A549 (cell line): ENCODE measurements at regions not wholly inside any gene's neighbourhood (a gene's known extent, or its start where the extent isn't known, plus 50 kb on each side); places are given as distances from the start of the nearest gene placed in this dataset.

Source experiments
- BHLHE40 ChIP-seq: IDR thresholded peaks from 2 replicates; pipeline ENCODE4 v1.6.1; 2012; ENCODE audit warnings: low read depth, low read length, inconsistent platforms
- EP300 ChIP-seq, 2 experiments: fragments of >200 bp; sonication (Bioruptor Twin); formaldehyde crosslinking; IDR thresholded peaks; 2 replicates in 1 of 2; 3 replicates in 1 of 2; pipeline ENCODE4 v1.6.1; 2016 to 2017
- FOSL2 ChIP-seq, 2 experiments: fragments of 450-650 bp in 1 of 2; fragments of >200 bp in 1 of 2; sonication (Bioruptor Twin) in 1 of 2; formaldehyde crosslinking; IDR thresholded peaks; 2 replicates each; pipeline versions ENCODE4 v1.5.0 to v1.6.1; 2016 to 2020; ENCODE audit warnings: mild to moderate bottlenecking in 1 of 2, moderate library complexity in 1 of 2
- GATA3 ChIP-seq: IDR thresholded peaks from 2 replicates; pipeline ENCODE4 v1.6.1; 2012; ENCODE audit warnings: borderline replicate concordance
- JUN ChIP-seq, 2 experiments: fragments of >200 bp; sonication (Bioruptor Twin); formaldehyde crosslinking; IDR thresholded peaks; 2 replicates in 1 of 2; 3 replicates in 1 of 2; pipeline ENCODE4 v1.6.1; 2016 to 2017
- JUNB ChIP-seq: fragments of >200 bp; sonication (Bioruptor Twin); formaldehyde crosslinking; IDR thresholded peaks from 2 replicates; pipeline ENCODE4 v1.6.1; 2016
- MYC ChIP-seq: IDR thresholded peaks from 2 replicates; pipeline ENCODE4 v1.6.1; 2012; ENCODE audit warnings: mild to moderate bottlenecking, inconsistent platforms, low read length, improper control_type of control experiment, borderline replicate concordance
- POLR2A ChIP-seq: IDR thresholded peaks from 2 replicates; pipeline ENCODE4 v1.6.1; 2012; ENCODE audit warnings: mild to moderate bottlenecking, low read length
- RCOR1 ChIP-seq: fragments of 150-350 bp; IDR thresholded peaks from 2 replicates; pipeline ENCODE4 v1.6.1; 2014; ENCODE audit warnings: antibody characterized with exemption, low read length, low read depth
- SREBF2 ChIP-seq: fragments of 450-650 bp; IDR thresholded peaks from 2 replicates; pipeline ENCODE4 v1.6.1; 2014; ENCODE audit warnings: mild to moderate bottlenecking, moderate library complexity
- TF ChIP-seq, protein P1 (sequence below): fragments of >200 bp; sonication (Bioruptor Twin); formaldehyde crosslinking; IDR thresholded peaks from 3 replicates; pipeline ENCODE4 v1.5.1; 2016
- TF ChIP-seq, protein P2 (sequence below): fragments of 450-650 bp; IDR thresholded peaks from 2 replicates; pipeline ENCODE4 v1.6.1; 2014; ENCODE audit warnings: antibody characterized with exemption
- TF ChIP-seq, protein P3 (sequence below): fragments of 200-600 bp; sonication (generic); IDR thresholded peaks from 2 replicates; pipeline ENCODE4 v1.6.1; 2016; ENCODE audit warnings: antibody characterized with exemption, mild to moderate bottlenecking, moderate library complexity

DNA sequence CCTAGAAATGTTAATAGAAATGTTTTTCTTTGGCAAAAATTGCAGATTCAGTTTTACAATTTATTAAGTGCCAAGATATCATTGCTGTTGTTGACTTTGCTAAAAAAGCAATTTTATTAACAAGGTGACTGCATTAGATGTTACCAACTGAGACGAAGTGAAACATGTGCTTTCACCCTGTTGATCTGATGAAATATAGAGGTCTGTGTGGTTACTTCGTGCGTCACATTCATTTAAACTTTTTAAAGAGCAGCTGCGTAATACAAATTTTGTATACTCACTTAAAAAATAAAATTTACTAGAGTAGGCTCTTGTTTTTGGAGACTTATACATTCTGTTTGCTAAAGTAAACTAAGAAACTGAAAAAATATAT, 465.7 kb downstream of the USP25 start:
- TF ChIP-seq POLR2A: no peak
- TF ChIP-seq, protein P1, sequence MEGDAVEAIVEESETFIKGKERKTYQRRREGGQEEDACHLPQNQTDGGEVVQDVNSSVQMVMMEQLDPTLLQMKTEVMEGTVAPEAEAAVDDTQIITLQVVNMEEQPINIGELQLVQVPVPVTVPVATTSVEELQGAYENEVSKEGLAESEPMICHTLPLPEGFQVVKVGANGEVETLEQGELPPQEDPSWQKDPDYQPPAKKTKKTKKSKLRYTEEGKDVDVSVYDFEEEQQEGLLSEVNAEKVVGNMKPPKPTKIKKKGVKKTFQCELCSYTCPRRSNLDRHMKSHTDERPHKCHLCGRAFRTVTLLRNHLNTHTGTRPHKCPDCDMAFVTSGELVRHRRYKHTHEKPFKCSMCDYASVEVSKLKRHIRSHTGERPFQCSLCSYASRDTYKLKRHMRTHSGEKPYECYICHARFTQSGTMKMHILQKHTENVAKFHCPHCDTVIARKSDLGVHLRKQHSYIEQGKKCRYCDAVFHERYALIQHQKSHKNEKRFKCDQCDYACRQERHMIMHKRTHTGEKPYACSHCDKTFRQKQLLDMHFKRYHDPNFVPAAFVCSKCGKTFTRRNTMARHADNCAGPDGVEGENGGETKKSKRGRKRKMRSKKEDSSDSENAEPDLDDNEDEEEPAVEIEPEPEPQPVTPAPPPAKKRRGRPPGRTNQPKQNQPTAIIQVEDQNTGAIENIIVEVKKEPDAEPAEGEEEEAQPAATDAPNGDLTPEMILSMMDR: no peak
- no peak for TF ChIP-seq EP300 (IDR thresholded peaks at IDR 0.05)
- TF ChIP-seq GATA3: no peak
- TF ChIP-seq FOSL2 (IDR thresholded peaks at IDR 0.05): no peak
- TF ChIP-seq FOSL2 (CRISPR knock-in tag; IDR thresholded peaks at IDR 0.05): no peak
- TF ChIP-seq BHLHE40: no peak
- TF ChIP-seq SREBF2: no peak
- TF ChIP-seq MYC: no peak
- TF ChIP-seq, protein P2, sequence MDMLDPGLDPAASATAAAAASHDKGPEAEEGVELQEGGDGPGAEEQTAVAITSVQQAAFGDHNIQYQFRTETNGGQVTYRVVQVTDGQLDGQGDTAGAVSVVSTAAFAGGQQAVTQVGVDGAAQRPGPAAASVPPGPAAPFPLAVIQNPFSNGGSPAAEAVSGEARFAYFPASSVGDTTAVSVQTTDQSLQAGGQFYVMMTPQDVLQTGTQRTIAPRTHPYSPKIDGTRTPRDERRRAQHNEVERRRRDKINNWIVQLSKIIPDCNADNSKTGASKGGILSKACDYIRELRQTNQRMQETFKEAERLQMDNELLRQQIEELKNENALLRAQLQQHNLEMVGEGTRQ: no peak
- TF ChIP-seq, protein P3, sequence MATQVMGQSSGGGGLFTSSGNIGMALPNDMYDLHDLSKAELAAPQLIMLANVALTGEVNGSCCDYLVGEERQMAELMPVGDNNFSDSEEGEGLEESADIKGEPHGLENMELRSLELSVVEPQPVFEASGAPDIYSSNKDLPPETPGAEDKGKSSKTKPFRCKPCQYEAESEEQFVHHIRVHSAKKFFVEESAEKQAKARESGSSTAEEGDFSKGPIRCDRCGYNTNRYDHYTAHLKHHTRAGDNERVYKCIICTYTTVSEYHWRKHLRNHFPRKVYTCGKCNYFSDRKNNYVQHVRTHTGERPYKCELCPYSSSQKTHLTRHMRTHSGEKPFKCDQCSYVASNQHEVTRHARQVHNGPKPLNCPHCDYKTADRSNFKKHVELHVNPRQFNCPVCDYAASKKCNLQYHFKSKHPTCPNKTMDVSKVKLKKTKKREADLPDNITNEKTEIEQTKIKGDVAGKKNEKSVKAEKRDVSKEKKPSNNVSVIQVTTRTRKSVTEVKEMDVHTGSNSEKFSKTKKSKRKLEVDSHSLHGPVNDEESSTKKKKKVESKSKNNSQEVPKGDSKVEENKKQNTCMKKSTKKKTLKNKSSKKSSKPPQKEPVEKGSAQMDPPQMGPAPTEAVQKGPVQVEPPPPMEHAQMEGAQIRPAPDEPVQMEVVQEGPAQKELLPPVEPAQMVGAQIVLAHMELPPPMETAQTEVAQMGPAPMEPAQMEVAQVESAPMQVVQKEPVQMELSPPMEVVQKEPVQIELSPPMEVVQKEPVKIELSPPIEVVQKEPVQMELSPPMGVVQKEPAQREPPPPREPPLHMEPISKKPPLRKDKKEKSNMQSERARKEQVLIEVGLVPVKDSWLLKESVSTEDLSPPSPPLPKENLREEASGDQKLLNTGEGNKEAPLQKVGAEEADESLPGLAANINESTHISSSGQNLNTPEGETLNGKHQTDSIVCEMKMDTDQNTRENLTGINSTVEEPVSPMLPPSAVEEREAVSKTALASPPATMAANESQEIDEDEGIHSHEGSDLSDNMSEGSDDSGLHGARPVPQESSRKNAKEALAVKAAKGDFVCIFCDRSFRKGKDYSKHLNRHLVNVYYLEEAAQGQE: no peak
- TF ChIP-seq JUNB: no peak
- TF ChIP-seq JUN (IDR thresholded peaks at IDR 0.05): no peak
- TF ChIP-seq RCOR1: no peak
